DOHH2 (cell line): ENCODE measurements at regions not wholly inside any gene's neighbourhood (a gene's known extent, or its start where the extent isn't known, plus 50 kb on each side); places are given as distances from the start of the nearest gene placed in this dataset.

Source experiments
- H3F3A ChIP-seq: fragments of 200-600 bp; sonication (generic), shearing (Covaris generic); 2 replicates; pipeline ENCODE4 v1.6.0; 2016; ENCODE audit warnings: antibody characterized with exemption, mild to moderate bottlenecking; ENCODE audit not compliant: control insufficient read depth, insufficient read depth
- H3K27ac ChIP-seq: fragments of 200-600 bp; sonication (generic); 2 replicates; pipeline ENCODE4 v1.5.1; 2014; ENCODE audit warnings: low read depth, mild to moderate bottlenecking, low read length, moderate library complexity
- H3K27me3 ChIP-seq: fragments of 200-600 bp; sonication (generic); 2 replicates; pipeline ENCODE4 v1.6.1; 2014; ENCODE audit warnings: mild to moderate bottlenecking, low read length, mixed read lengths; ENCODE audit not compliant: control insufficient read depth
- H3K36me3 ChIP-seq: fragments of 200-600 bp; sonication (generic); 2 replicates; pipeline ENCODE4 v1.6.1; 2014; ENCODE audit warnings: mild to moderate bottlenecking, low read length, moderate library complexity, mixed read lengths; ENCODE audit not compliant: control insufficient read depth
- H3K4me1 ChIP-seq: fragments of 200-600 bp; sonication (generic); 2 replicates; pipeline ENCODE4 v1.6.1; 2014; ENCODE audit warnings: mild to moderate bottlenecking, low read length, mixed read lengths; ENCODE audit not compliant: control insufficient read depth
- H3K4me2 ChIP-seq: fragments of 200-600 bp; sonication (generic); 2 replicates; pipeline ENCODE4 v1.6.0; 2014; ENCODE audit warnings: mild to moderate bottlenecking, low read length, moderate library complexity
- H3K4me3 ChIP-seq: fragments of 200-600 bp; sonication (generic); 2 replicates; pipeline ENCODE4 v1.5.1; 2014; ENCODE audit warnings: mild to moderate bottlenecking, low read length, mixed read lengths
- H3K79me2 ChIP-seq: fragments of 200-600 bp; sonication (generic); 2 replicates; pipeline ENCODE4 v1.6.1; 2014; ENCODE audit warnings: mild to moderate bottlenecking, low read length, mixed read lengths; ENCODE audit not compliant: control insufficient read depth
- H3K9me2 ChIP-seq: fragments of 200-600 bp; sonication (generic); replicated peaks from 2 replicates; pipeline ENCODE4 v1.6.1; 2014; ENCODE audit warnings: mild to moderate bottlenecking, low read length, mixed read lengths; ENCODE audit not compliant: control insufficient read depth
- H3K9me3 ChIP-seq: fragments of 200-600 bp; sonication (generic); 2 replicates; pipeline ENCODE4 v1.6.1; 2014; ENCODE audit warnings: antibody characterized with exemption, low read length, mixed read lengths; ENCODE audit not compliant: control insufficient read depth, insufficient read depth
- H4K20me1 ChIP-seq: fragments of 200-600 bp; sonication (generic); 2 replicates; pipeline ENCODE4 v1.6.0; 2014; ENCODE audit warnings: low read depth, mild to moderate bottlenecking, antibody characterized with exemption, low read length, moderate library complexity; ENCODE audit not compliant: control insufficient read depth, insufficient read depth
- CTCF ChIP-seq: fragments of 200-600 bp; sonication (generic); IDR thresholded peaks from one replicate; pipeline ENCODE4 v1.5.1; 2014; ENCODE audit warnings: antibody characterized with exemption, mild to moderate bottlenecking, low read depth, low read length; ENCODE audit not compliant: poor library complexity, severe bottlenecking
- EZH2phosphoT487 ChIP-seq: fragments of 200-600 bp; sonication (generic); IDR thresholded peaks from 2 replicates; pipeline ENCODE4 v1.6.1; 2017; ENCODE audit warnings: borderline replicate concordance, mild to moderate bottlenecking, antibody characterized with exemption, low read length, moderate library complexity, mixed read lengths

- H3K9me3 ChIP-seq: no peaks in the 10 kb centered on the region
- no peaks in the 10 kb centered on the region for H4K20me1 ChIP-seq
- no peak overlapping the region for H3K27ac ChIP-seq
- no peaks in the 10 kb centered on the region for H3K9me2 ChIP-seq
- no peak overlapping the region for H3K4me3 ChIP-seq
- no peaks in the 10 kb centered on the region for H3K79me2 ChIP-seq
- H3K4me1 ChIP-seq: no peaks in the 10 kb centered on the region
- H3K36me3 ChIP-seq: no peaks in the 10 kb centered on the region
- TF ChIP-seq EZH2phosphoT487 (no peak), CTCF (no peak)
- no peaks in the 10 kb centered on the region for H3F3A ChIP-seq
- H3K4me2 ChIP-seq: no peak overlapping the region
- no peaks in the 10 kb centered on the region for H3K27me3 ChIP-seq
Observed at GRCh38 chr1:245087723-245088122, 67.1 kb upstream of the KIF26B start.

GRCh38 chr1:245086389-245086969, 68.3 kb upstream of the KIF26B start:
- H3K27ac ChIP-seq: no peak overlapping the region
- H3K4me3 ChIP-seq: no peak overlapping the region
- H3K27me3 ChIP-seq: no peaks in the 10 kb centered on the region
- H3K9me3 ChIP-seq: no peaks in the 10 kb centered on the region
- H3K36me3 ChIP-seq: no peaks in the 10 kb centered on the region
- no peaks in the 10 kb centered on the region for H3F3A ChIP-seq
- H3K4me1 ChIP-seq: no peaks in the 10 kb centered on the region
- no peaks in the 10 kb centered on the region for H3K9me2 ChIP-seq
- no peaks in the 10 kb centered on the region for H4K20me1 ChIP-seq
- TF ChIP-seq CTCF (no peak), EZH2phosphoT487 (no peak)
- H3K79me2 ChIP-seq: no peaks in the 10 kb centered on the region
- H3K4me2 ChIP-seq: no peak overlapping the region

GRCh38 chr1:245085508-245086095, 69.2 kb upstream of the KIF26B start:
- no peaks in the 10 kb centered on the region for H3K79me2 ChIP-seq
- no peak overlapping the region for H3K4me2 ChIP-seq
- no peaks in the 10 kb centered on the region for H3K9me2 ChIP-seq
- no peak overlapping the region for H3K4me3 ChIP-seq
- no peak overlapping the region for H3K27ac ChIP-seq
- H3F3A ChIP-seq: no peaks in the 10 kb centered on the region
- H3K36me3 ChIP-seq: no peaks in the 10 kb centered on the region
- H3K27me3 ChIP-seq: no peaks in the 10 kb centered on the region
- TF ChIP-seq CTCF: no peak
- H4K20me1 ChIP-seq: no peaks in the 10 kb centered on the region
- no peaks in the 10 kb centered on the region for H3K4me1 ChIP-seq
- H3K9me3 ChIP-seq: no peaks in the 10 kb centered on the region
